ENCODE measurements at regions not wholly inside any gene's neighbourhood (a gene's known extent, or its start where the extent isn't known, plus 50 kb on each side); places are given as distances from the start of the nearest gene placed in this dataset.
"Not testable (repeated sequence)": the region's sequence is repeated elsewhere in the genome, so short reads cannot be mapped to it uniquely, and the experiment has no call there.

DNA sequence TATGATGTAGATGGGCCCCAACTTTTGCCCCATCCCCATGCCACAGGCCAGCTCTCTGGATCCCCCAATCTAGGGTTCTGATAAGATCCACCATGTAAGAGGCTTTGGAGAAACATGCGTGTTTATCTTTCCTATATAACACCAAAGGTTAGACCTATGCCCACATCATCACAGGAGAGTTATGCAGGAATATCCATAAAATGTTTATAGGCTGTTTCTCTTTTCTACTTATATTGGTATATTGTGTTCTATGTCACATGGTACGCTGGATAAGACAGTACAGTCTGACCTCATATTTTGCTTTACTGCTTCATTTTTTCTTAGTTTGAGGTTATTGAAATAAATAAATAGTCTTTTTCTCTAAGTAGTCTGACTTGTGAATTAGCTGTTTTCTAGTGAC is 1013.9 kb upstream of the GYPC start:
- DNase-seq = no peak

DNA sequence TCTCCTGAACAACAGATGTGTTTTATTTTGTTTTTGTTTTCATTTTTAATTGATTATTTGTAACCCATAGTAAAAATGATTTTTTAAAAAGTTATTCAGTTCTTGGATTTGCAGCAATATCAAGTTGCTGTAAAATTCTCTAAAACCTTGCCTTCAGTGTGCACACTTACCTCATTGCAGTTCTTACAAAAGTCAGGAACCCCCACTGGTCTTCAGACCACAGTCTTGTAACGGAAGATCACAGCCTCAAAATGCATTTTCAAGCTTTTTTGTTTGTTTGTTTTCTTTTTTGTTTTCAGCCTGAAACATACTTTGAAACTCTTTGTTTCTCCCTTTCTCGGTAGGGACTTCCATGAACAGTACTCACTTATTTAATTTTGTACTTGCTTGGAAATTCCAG is 1012.8 kb upstream of the GYPC start:
- no peak for DNase-seq

- DNase-seq = no peak
Measured at GRCh38 chr2:125643585-125643984, 1012.4 kb upstream of the GYPC start.

GRCh38 chr2:125644257-125644656 is 1011.7 kb upstream of the GYPC start:
- no peak for DNase-seq

GRCh38 chr2:125652280-125652679 is 1003.7 kb upstream of the GYPC start:
- DNase-seq = no peak

GRCh38 chr2:125654226-125654625 is 1001.7 kb upstream of the GYPC start:
- no peak for DNase-seq

DNA sequence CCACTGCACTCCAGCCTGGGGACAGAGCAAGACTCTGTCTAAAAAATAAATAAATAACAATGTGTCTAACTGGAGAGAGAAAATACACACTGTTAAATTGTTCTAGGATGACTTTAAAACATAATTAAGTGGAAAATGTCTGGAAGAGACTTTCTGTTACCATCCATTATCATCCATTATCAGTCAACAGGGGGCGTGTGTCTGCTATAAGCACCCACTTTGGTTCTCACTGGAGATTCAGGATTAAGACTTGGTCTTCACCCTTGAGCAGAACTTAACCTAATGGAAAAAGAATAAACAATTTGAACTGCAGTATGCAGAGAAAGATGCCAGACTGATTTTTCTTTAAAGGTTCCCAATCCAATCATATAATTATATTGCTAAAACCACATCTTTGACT is 999.8 kb upstream of the GYPC start:
- no peak for DNase-seq

DNA sequence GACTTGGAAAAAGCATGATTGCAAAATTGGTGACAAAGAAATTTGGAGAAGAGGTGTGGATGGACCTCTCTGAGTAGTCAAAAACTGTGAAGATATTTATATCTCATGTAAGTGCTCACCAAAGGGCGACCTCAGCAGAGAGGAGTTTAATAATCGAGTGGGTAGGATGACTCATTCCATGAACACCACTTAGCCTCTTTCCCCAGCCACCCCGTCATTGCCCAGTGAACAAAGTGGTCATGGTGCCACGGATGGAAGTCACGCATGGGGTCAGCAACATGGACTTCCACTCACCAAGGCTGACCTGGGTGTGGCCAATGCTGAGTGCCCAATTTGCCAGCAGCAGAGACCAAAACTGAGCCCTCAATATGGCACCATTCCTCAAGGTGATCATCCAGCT is 997.4 kb upstream of the GYPC start:
- DNase-seq = no peak

- DNase-seq = not testable (repeated sequence)
Measured at GRCh38 chr2:125660369-125660768, 995.6 kb upstream of the GYPC start.

GRCh38 chr2:125667630-125668029 is 988.3 kb upstream of the GYPC start:
- DNase-seq = no peak

GRCh38 chr2:125679903-125680302 is 976.1 kb upstream of the GYPC start:
- DNase-seq = no peak

DNA sequence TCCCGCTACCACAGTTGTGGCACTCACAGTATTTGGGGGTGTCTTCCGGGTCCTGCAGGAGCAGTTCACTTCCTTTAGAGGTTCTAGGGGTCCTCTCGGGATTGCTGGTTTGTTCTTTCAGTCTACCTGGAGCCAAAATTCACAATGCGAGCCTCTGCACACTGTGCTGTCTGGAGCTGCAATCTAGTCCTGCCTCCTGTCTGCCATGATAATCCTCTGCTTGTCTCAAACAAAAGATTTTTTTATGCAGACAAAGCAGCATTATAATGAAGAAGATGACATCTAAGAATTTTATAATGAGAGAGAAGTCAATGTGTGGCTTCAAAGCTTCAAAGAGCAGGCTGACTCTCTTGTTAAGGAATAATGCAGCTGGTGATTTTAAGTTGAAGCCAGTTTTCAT is 975.1 kb upstream of the GYPC start:
- DNase-seq = no peak

- no peak for DNase-seq
Measured at GRCh38 chr2:125681576-125681975, 974.4 kb upstream of the GYPC start.

GRCh38 chr2:125681976-125682805 is 973.8 kb upstream of the GYPC start:
- DNase-seq = no peak

GRCh38 chr2:125684256-125684655 is 971.7 kb upstream of the GYPC start:
- no peak for DNase-seq

DNA sequence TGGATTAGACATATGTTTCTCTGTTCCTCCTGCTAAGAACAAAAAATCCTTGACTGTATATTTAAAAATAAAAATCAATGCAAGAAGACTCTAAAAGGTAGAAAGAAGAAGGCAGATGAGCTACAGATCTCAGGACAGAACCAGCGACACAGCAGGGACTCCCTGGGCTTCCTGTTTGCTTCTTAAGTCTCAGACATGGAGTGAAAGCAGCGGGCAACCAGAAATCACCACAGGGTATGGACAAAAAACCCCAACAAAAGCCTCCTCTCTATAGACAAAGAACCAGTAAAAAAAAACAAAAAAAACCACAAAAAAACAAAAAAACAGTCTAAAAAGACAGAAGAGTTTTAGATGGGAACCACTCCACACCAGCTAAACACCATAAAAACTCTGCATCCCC is 971.0 kb upstream of the GYPC start:
- DNase-seq = no peak

DNA sequence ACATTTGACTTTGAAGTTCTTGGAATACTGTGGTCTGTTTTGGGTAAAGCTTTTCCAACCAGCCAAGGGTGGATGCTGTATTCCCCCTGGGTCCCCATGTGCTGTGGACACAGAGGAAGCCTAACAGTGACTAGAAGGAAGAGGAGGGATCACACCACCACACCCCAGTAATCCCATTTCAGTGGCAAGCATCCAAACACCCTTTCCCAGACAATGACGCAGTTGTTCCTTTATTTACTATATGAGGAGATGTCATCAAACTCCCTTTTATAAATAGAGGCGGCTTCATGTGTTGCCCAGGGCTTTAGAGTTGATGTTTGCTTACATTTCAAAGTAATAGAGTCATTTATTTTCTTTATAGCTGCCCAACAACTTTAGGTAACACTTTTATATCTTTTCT is 959.4 kb upstream of the GYPC start:
- DNase-seq = no peak

GRCh38 chr2:125698280-125698679 is 957.7 kb upstream of the GYPC start:
- DNase-seq = no peak

DNA sequence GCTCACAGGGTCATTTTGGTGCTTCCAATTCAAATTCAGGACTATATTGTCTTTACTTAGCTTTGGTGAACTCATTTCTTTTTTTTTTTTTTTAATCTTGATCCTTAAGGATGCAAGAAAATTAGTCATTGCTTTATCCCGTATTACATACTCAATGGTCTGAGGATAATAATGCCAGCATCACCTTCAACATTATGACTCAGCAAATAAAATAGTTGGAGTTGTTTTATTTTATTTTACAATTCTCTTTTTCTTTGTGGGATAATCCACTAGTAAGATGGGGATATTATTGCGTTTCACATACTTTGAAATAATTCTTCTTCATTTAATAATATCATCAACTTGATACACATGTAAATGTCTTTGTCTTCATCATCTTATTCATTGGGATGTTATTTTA is 954.9 kb upstream of the GYPC start:
- DNase-seq = no peak

- DNase-seq = no peak
Measured at GRCh38 chr2:125707611-125708010, 948.3 kb upstream of the GYPC start.

DNA sequence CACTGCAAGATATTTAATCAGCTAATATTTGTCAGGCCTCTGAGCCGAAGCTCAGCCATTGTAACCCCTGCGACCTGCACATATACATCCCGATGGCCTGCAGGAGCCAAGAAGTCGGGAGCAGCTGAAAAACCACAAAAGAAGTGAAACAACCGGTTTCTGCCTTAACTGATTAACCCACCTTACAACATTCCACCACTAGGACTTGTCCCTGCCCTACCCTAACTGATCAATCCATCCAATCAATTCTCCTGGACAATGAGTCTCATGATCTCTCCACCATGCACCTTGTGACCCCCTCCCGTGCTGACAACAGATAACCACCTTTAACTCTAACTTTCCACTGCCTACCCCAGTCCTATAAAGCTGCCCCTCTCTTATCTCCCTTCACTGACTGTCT is 945.4 kb upstream of the GYPC start:
- no peak for DNase-seq

- DNase-seq = no peak
Measured at GRCh38 chr2:125711075-125711474, 944.9 kb upstream of the GYPC start.

GRCh38 chr2:125713533-125713932 is 942.4 kb upstream of the GYPC start:
- no peak for DNase-seq

DNA sequence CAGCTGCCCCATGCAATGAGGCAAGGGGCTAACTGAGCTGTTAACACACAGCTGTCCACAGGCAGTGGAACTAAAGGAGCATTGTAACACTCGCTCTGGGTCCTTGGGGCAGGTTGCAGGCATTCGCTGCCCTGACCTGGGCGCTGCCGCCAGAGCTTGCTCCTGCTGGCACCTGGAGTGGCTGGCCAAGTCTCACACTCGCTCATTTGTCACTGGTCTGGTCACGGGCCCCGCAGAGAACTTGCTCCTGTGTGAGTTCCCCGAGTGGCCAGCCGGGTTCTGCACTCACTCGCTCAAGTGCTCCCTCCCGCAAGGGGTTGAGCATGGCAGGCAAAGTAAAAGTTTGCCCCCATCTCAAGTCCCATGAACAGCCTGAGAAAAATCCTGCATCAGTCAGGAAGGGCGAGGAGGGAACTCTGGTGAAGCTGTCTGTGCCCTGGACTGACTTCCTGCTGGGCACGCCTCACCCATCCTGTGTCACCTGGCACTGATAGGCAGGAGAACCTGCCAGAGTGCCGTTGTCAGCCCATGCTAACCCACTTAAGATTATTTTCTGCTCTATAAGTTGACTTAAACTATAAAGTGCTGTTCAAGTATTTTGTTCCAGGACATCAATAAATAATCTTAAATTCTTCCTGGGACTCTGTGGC is 934.8 kb upstream of the GYPC start:
- no peak for DNase-seq

DNA sequence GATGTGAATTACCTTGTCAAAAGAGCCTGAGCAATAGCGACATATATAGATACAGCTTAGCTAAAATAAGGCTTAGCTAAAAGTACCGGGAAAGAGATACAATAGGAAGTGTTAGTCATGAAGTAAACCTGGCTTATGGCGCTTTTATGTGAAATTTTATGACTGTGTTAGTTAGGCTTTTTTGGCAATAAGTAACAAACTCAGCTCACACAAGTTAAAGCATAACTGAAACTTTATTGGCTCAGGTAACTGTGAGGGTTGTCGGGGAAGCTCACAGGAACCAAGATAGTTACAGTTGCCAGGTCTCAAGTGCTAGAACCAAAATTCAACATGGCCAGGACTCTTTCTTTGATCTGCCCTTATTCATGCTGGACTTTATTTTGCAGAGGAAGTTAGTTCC is 925.0 kb upstream of the GYPC start:
- DNase-seq = no peak

Data from activated naive CD4-positive, alpha-beta T cell (primary cell).